ENCODE measurements at regions not wholly inside any gene's neighbourhood (a gene's known extent, or its start where the extent isn't known, plus 50 kb on each side); places are given as distances from the start of the nearest gene placed in this dataset.

- no peak for TF ChIP-seq SPI1 (IDR thresholded peaks at IDR 0.05; ENCODE audit: low read depth, low read length)
- TF ChIP-seq POLR2A (IDR thresholded peaks at IDR 0.05; ENCODE audit: low read depth, low read length), result no peak
Measured at GRCh38 chr22:48052621-48052890, 1290.1 kb downstream of the TBC1D22A start.

All from GM12891 (cell line).